GM19438 (cell line): ENCODE measurements at regions not wholly inside any gene's neighbourhood (a gene's known extent, or its start where the extent isn't known, plus 50 kb on each side); places are given as distances from the start of the nearest gene placed in this dataset.
"Not testable (repeated sequence)": the region's sequence is repeated elsewhere in the genome, so short reads cannot be mapped to it uniquely, and the experiment has no call there.

Source experiments
- ATAC-seq: cut with Tn5 transposase; IDR thresholded peaks from one replicate; pipeline ENCODE4 v1.9.1; 2021; ENCODE audit warnings: low read depth; ENCODE audit not compliant: unreplicated experiment

- no peak for ATAC-seq
Observed at GRCh38 chr21:36245649-36246048, 74.3 kb upstream of the MORC3 start.

GRCh38 chr21:36246080-36246631 is 73.8 kb upstream of the MORC3 start:
- no peak for ATAC-seq

GRCh38 chr21:36247316-36248010 is 72.5 kb upstream of the MORC3 start:
- no peak for ATAC-seq

GRCh38 chr21:36249576-36250422 is 70.2 kb upstream of the MORC3 start:
- no peak for ATAC-seq

GRCh38 chr21:36250423-36251075 is 69.4 kb upstream of the MORC3 start:
- no peak for ATAC-seq

GRCh38 chr21:36254106-36254941 is 65.7 kb upstream of the MORC3 start:
- ATAC-seq = no peak

GRCh38 chr21:36255663-36256062 is 64.3 kb upstream of the MORC3 start:
- ATAC-seq = no peak

- ATAC-seq = no peak
Observed at GRCh38 chr21:36257657-36258056, 62.3 kb upstream of the MORC3 start.

GRCh38 chr21:36260030-36260787 is 59.8 kb upstream of the MORC3 start:
- peak; percentile 60 for ATAC-seq

GRCh38 chr21:36260802-36261201 is 59.2 kb upstream of the MORC3 start:
- peak; percentile 16 for ATAC-seq

GRCh38 chr21:36261459-36261858 is 58.5 kb upstream of the MORC3 start:
- no peak for ATAC-seq

GRCh38 chr21:36263797-36264196 is 56.2 kb upstream of the MORC3 start:
- ATAC-seq = no peak

- ATAC-seq = no peak
Observed at GRCh38 chr21:36265431-36265830, 54.6 kb upstream of the MORC3 start.

- not testable (repeated sequence) for ATAC-seq
Observed at GRCh38 chr21:36267828-36268227, 52.2 kb upstream of the MORC3 start.

- not testable (repeated sequence) for ATAC-seq
Observed at GRCh38 chr21:36268264-36268663, 51.7 kb upstream of the MORC3 start.
